ENCODE measurements at regions not wholly inside any gene's neighbourhood (a gene's known extent, or its start where the extent isn't known, plus 50 kb on each side); places are given as distances from the start of the nearest gene placed in this dataset.
A peak's percentile ranks its signal among the peaks of the same experiment; 100 is the strongest.

DNA sequence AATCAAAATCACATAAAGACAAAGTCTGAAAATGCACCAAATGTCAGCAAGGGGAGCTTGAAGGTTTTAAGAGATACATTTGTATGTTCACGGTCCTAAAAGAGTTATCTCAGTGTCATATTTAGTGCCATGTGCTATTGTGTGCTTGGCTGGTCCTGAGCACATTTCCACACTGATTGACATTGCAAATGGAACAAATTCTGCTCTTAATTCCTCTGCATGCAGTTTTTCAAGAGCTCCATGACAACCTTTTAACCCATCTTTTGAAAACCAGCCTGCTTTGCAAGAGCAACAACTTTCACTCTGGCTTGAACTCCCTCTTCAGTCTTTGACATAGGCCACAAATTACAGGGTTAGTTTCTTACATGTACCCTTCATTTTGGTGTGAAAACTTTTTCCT, 175.4 kb upstream of the ACTBL2 start:
- DNase-seq (ENCODE audit: low read depth): no peak
- TF ChIP-seq, protein P1, sequence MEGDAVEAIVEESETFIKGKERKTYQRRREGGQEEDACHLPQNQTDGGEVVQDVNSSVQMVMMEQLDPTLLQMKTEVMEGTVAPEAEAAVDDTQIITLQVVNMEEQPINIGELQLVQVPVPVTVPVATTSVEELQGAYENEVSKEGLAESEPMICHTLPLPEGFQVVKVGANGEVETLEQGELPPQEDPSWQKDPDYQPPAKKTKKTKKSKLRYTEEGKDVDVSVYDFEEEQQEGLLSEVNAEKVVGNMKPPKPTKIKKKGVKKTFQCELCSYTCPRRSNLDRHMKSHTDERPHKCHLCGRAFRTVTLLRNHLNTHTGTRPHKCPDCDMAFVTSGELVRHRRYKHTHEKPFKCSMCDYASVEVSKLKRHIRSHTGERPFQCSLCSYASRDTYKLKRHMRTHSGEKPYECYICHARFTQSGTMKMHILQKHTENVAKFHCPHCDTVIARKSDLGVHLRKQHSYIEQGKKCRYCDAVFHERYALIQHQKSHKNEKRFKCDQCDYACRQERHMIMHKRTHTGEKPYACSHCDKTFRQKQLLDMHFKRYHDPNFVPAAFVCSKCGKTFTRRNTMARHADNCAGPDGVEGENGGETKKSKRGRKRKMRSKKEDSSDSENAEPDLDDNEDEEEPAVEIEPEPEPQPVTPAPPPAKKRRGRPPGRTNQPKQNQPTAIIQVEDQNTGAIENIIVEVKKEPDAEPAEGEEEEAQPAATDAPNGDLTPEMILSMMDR (IDR thresholded peaks at IDR 0.05; ENCODE audit: low read depth, low read length, missing control alignments): no peak
- H3K4me3 ChIP-seq (ENCODE audit: low read depth, low read length): no peak overlapping the region
- in situ Hi-C loops (cut with HindIII; ENCODE audit: low sequenced_read_pairs): no loop called here

DNA sequence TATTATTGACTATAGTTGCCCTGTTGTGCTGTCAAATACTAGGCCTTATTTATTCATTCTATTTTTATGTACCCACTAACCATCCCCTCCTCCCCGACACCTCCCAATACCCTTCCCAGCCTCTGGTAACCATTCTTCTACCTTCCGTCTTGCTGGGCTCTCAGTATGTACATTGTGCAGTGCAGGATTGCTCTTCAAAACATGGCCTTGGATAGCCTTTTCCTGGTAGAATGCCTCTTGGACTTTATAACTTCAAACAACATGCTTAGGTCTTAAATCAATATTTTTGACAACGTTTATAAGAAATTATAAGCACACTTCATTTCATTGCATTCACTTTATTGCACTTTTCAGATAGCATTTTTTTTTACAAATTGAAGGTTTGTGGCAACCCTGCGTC, 172.6 kb upstream of the ACTBL2 start:
- DNase-seq (ENCODE audit: low read depth): no peak
- no peak overlapping the region for H3K4me3 ChIP-seq (ENCODE audit: low read depth, low read length)
- TF ChIP-seq, protein P1 (IDR thresholded peaks at IDR 0.05; ENCODE audit: low read depth, low read length, missing control alignments): no peak
- in situ Hi-C loops (cut with HindIII; ENCODE audit: low sequenced_read_pairs): no loop called here

GRCh38 chr5:57653636-57654290, 171.2 kb upstream of the ACTBL2 start:
- no peak overlapping the region for H3K4me3 ChIP-seq (ENCODE audit: low read depth, low read length)
- in situ Hi-C loops (cut with HindIII; ENCODE audit: low sequenced_read_pairs): no loop called here
- DNase-seq (ENCODE audit: low read depth): no peak
- TF ChIP-seq, protein P1 (IDR thresholded peaks at IDR 0.05; ENCODE audit: low read depth, low read length, missing control alignments): no peak

DNA sequence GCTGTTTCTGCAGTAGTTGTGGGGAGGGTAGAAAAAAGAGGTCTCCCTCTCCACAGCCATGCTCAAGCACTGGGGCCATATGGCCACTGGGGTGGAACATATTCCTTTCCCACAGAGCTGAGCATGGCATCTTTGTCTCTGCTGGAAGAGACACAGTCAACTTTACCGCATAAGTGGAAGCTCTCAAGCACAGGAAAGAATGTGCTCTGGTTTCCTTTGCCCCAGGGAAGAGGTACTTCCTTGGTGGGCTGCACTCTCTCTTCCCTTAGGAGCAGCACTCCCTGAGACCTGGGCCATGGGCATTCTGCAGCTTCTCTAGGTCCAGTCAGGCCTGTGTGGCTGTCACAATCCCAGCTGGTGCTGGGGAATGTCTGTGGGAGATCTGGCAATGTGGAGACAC, 168.5 kb upstream of the ACTBL2 start:
- TF ChIP-seq, protein P1 (IDR thresholded peaks at IDR 0.05; ENCODE audit: low read depth, low read length, missing control alignments): no peak
- H3K4me3 ChIP-seq (ENCODE audit: low read depth, low read length): no peak overlapping the region
- in situ Hi-C loops (cut with HindIII; ENCODE audit: low sequenced_read_pairs): no loop called here
- DNase-seq (ENCODE audit: low read depth): no peak

GRCh38 chr5:57650360-57651069, 167.9 kb upstream of the ACTBL2 start:
- TF ChIP-seq, protein P1 (IDR thresholded peaks at IDR 0.05; ENCODE audit: low read depth, low read length, missing control alignments): peak; percentile 63
- H3K4me3 ChIP-seq (ENCODE audit: low read depth, low read length): no peak overlapping the region
- no peak for DNase-seq (ENCODE audit: low read depth)
- in situ Hi-C loops (cut with HindIII; ENCODE audit: low sequenced_read_pairs): no loop called here

DNA sequence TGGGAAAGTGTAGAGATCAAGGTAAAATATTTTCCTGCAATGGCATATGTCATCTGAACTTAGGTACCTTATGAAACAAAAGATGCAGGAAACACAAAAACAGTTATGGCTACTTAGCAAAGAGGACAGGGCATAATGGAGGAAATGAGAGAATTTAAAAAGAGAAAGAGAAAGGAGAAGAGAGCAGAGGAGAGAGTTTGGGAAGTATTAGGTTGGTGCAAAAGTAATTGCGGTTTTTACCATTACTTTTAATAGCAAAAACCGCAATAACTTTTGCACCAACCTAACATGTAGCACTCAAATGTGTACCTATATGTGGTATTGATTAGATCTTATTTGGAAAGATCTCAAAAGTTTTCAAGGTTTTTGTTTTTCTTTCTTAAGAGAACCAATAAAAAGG, 160.1 kb upstream of the ACTBL2 start:
- in situ Hi-C loops (cut with HindIII; ENCODE audit: low sequenced_read_pairs): no loop called here
- DNase-seq (ENCODE audit: low read depth): no peak
- TF ChIP-seq, protein P1 (IDR thresholded peaks at IDR 0.05; ENCODE audit: low read depth, low read length, missing control alignments): no peak
- H3K4me3 ChIP-seq (ENCODE audit: low read depth, low read length): no peak overlapping the region
